KMS-11 (cell line): ENCODE measurements at regions not wholly inside any gene's neighbourhood (a gene's known extent, or its start where the extent isn't known, plus 50 kb on each side); places are given as distances from the start of the nearest gene placed in this dataset.

Experiments
- H2AFZ ChIP-seq: fragments of 200-600 bp; sonication (generic); 2 replicates; pipeline ENCODE4 v1.6.1; 2016; ENCODE audit warnings: antibody characterized with exemption, mixed run types, low read depth
- H3K27ac ChIP-seq: fragments of 200-600 bp; sonication (generic); 2 replicates; pipeline ENCODE4 v1.6.1; 2016; ENCODE audit warnings: mild to moderate bottlenecking, mixed run types
- H3K27me3 ChIP-seq: fragments of 200-600 bp; sonication (generic); 2 replicates; pipeline ENCODE4 v1.6.1; 2017; ENCODE audit warnings: mild to moderate bottlenecking, low read depth, mixed run types, moderate library complexity; ENCODE audit not compliant: insufficient read depth
- H3K36me3 ChIP-seq: fragments of 200-600 bp; sonication (generic); 2 replicates; pipeline ENCODE4 v1.6.1; 2017; ENCODE audit warnings: mild to moderate bottlenecking, mixed run types; ENCODE audit not compliant: insufficient read depth
- H3K4me1 ChIP-seq: fragments of 200-600 bp; sonication (generic); 2 replicates; pipeline ENCODE4 v1.6.1; 2016; ENCODE audit warnings: mild to moderate bottlenecking, low read depth, mixed run types; ENCODE audit not compliant: poor library complexity, severe bottlenecking
- H3K4me2 ChIP-seq: fragments of 200-600 bp; sonication (generic); 2 replicates; pipeline ENCODE4 v1.7.0; 2016; ENCODE audit warnings: mild to moderate bottlenecking, mixed run types
- H3K4me3 ChIP-seq: fragments of 200-600 bp; sonication (generic); IDR thresholded peaks from 2 replicates; pipeline ENCODE4 v1.6.1; 2017; ENCODE audit warnings: low read depth, low read length, mixed read lengths; ENCODE audit not compliant: insufficient read depth
- H3K79me2 ChIP-seq: fragments of 200-600 bp; sonication (generic); 2 replicates; pipeline ENCODE4 v1.6.1; 2016; ENCODE audit warnings: low read depth, mixed run types; ENCODE audit not compliant: insufficient read depth
- H3K9ac ChIP-seq: fragments of 200-600 bp; sonication (generic); 2 replicates; pipeline ENCODE4 v1.6.1; 2016; ENCODE audit warnings: mild to moderate bottlenecking, mixed run types
- H4K20me1 ChIP-seq: fragments of 200-600 bp; sonication (generic); 2 replicates; pipeline ENCODE4 v1.6.1; 2016; ENCODE audit warnings: mild to moderate bottlenecking, mixed run types; ENCODE audit not compliant: insufficient read depth
- CTCF ChIP-seq: fragments of 200-600 bp; sonication (generic); conservative IDR thresholded peaks from 2 replicates; pipeline ENCODE4 v1.6.1; 2017; ENCODE audit warnings: low read depth, mild to moderate bottlenecking, antibody characterized with exemption, low read length, moderate library complexity, mixed read lengths

GRCh38 chr12:9378430-9378835 is 170.2 kb upstream of the PZP start:
- no peak overlapping the region for H3K4me3 ChIP-seq
- no peaks in the 10 kb centered on the region for H3K79me2 ChIP-seq
- H2AFZ ChIP-seq: no peak overlapping the region
- no peaks in the 10 kb centered on the region for H3K4me1 ChIP-seq
- H3K27me3 ChIP-seq: no peaks in the 10 kb centered on the region
- H4K20me1 ChIP-seq: no peaks in the 10 kb centered on the region
- H3K4me2 ChIP-seq: no peak overlapping the region
- no peaks in the 10 kb centered on the region for H3K36me3 ChIP-seq
- no peak overlapping the region for H3K27ac ChIP-seq
- H3K9ac ChIP-seq: no peak overlapping the region
- no peak for TF ChIP-seq CTCF

GRCh38 chr12:9372202-9372601 is 164.0 kb upstream of the PZP start:
- H2AFZ ChIP-seq: no peak overlapping the region
- H3K36me3 ChIP-seq: no peaks in the 10 kb centered on the region
- H3K9ac ChIP-seq: no peak overlapping the region
- H3K4me3 ChIP-seq: no peak overlapping the region
- H3K27ac ChIP-seq: no peak overlapping the region
- H4K20me1 ChIP-seq: no peaks in the 10 kb centered on the region
- H3K27me3 ChIP-seq: no peaks in the 10 kb centered on the region
- no peaks in the 10 kb centered on the region for H3K79me2 ChIP-seq
- no peak for TF ChIP-seq CTCF
- no peak overlapping the region for H3K4me2 ChIP-seq
- H3K4me1 ChIP-seq: peaks cover 5% of the 10 kb centered on the region

- no peaks in the 10 kb centered on the region for H4K20me1 ChIP-seq
- no peaks in the 10 kb centered on the region for H3K36me3 ChIP-seq
- H3K79me2 ChIP-seq: no peaks in the 10 kb centered on the region
- H2AFZ ChIP-seq: no peak overlapping the region
- H3K4me3 ChIP-seq: no peak overlapping the region
- no peak overlapping the region for H3K9ac ChIP-seq
- peaks cover 42% of the 10 kb centered on the region for H3K4me1 ChIP-seq
- TF ChIP-seq CTCF: no peak
- no peaks in the 10 kb centered on the region for H3K27me3 ChIP-seq
- H3K27ac ChIP-seq: no peak overlapping the region
- H3K4me2 ChIP-seq: no peak overlapping the region
Observed at GRCh38 chr12:9367828-9368227, 159.6 kb upstream of the PZP start.

- no peak for TF ChIP-seq CTCF
Observed at GRCh38 chr12:9367201-9367600, 159.0 kb upstream of the PZP start.

More at GRCh38 chr12:9367201-9367600, 159.0 kb upstream of the PZP start:
- H3K27ac ChIP-seq: no peak overlapping the region
- no peaks in the 10 kb centered on the region for H3K27me3 ChIP-seq
- no peak overlapping the region for H3K4me2 ChIP-seq
- H3K79me2 ChIP-seq: no peaks in the 10 kb centered on the region
- H2AFZ ChIP-seq: no peak overlapping the region
- no peaks in the 10 kb centered on the region for H4K20me1 ChIP-seq
- no peak overlapping the region for H3K9ac ChIP-seq
- H3K36me3 ChIP-seq: no peaks in the 10 kb centered on the region
- H3K4me3 ChIP-seq: no peak overlapping the region
- peaks cover 49% of the 10 kb centered on the region for H3K4me1 ChIP-seq
